Stimulated activated CD8-positive, alpha-beta memory T cell treated with anti-CD3 and anti-CD28 coated beads, Interleukin-4, amount 100 ng/mL, for 4 hours (primary cell): ENCODE measurements at regions not wholly inside any gene's neighbourhood (a gene's known extent, or its start where the extent isn't known, plus 50 kb on each side); places are given as distances from the start of the nearest gene placed in this dataset.

Experiments used
- DNase-seq, 2 donors: peaks; one replicate each; pipeline ENCODE4 v3.0.0-alpha.2; 2020; ENCODE audit warnings: low read depth in 2 of 2, low spot score in 1 of 2

GRCh38 chr6:105819745-105820144 is 266.4 kb upstream of the PRDM1 start:
- DNase-seq, result no peak

- DNase-seq, result no peak
Measured at GRCh38 chr6:105818505-105818904, 267.6 kb upstream of the PRDM1 start.

- DNase-seq, result no peak
Measured at GRCh38 chr6:105817961-105818360, 268.2 kb upstream of the PRDM1 start.

GRCh38 chr6:105817370-105817769 is 268.8 kb upstream of the PRDM1 start:
- no peak for DNase-seq

GRCh38 chr6:105816847-105817246 is 269.3 kb upstream of the PRDM1 start:
- no peak for DNase-seq

- no peak for DNase-seq
Measured at GRCh38 chr6:105815661-105816555, 270.2 kb upstream of the PRDM1 start.

GRCh38 chr6:105814745-105815536 is 271.2 kb upstream of the PRDM1 start:
- no peak for DNase-seq

- DNase-seq, result no peak
Measured at GRCh38 chr6:105810922-105811482, 275.1 kb upstream of the PRDM1 start.

GRCh38 chr6:105810105-105810921 is 275.8 kb upstream of the PRDM1 start:
- DNase-seq, result peak; percentile 6 to 10

GRCh38 chr6:105808571-105808970 is 277.6 kb upstream of the PRDM1 start:
- DNase-seq, result no peak

GRCh38 chr6:105807905-105808304 is 278.2 kb upstream of the PRDM1 start:
- DNase-seq, result no peak

- DNase-seq, result no peak
Measured at GRCh38 chr6:105806486-105806920, 279.6 kb upstream of the PRDM1 start.

GRCh38 chr6:105805501-105806023 is 280.6 kb upstream of the PRDM1 start:
- DNase-seq, result no peak

- no peak for DNase-seq
Measured at GRCh38 chr6:105804424-105804823, 281.7 kb upstream of the PRDM1 start.

- DNase-seq, result no peak
Measured at GRCh38 chr6:105804000-105804399, 282.1 kb upstream of the PRDM1 start.

GRCh38 chr6:105803442-105803841 is 282.7 kb upstream of the PRDM1 start:
- no peak for DNase-seq

GRCh38 chr6:105802703-105803102 is 283.4 kb upstream of the PRDM1 start:
- DNase-seq, result no peak

GRCh38 chr6:105800871-105801270 is 285.3 kb upstream of the PRDM1 start:
- DNase-seq, result no peak

GRCh38 chr6:105800398-105800797 is 285.7 kb upstream of the PRDM1 start:
- no peak for DNase-seq

GRCh38 chr6:105799056-105799455 is 287.1 kb upstream of the PRDM1 start:
- DNase-seq, result no peak

- DNase-seq, result no peak
Measured at GRCh38 chr6:105797983-105798453, 288.1 kb upstream of the PRDM1 start.
